ENCODE measurements at regions not wholly inside any gene's neighbourhood (a gene's known extent, or its start where the extent isn't known, plus 50 kb on each side); places are given as distances from the start of the nearest gene placed in this dataset.
"Not testable (repeated sequence)": the region's sequence is repeated elsewhere in the genome, so short reads cannot be mapped to it uniquely, and the experiment has no call there.

DNA sequence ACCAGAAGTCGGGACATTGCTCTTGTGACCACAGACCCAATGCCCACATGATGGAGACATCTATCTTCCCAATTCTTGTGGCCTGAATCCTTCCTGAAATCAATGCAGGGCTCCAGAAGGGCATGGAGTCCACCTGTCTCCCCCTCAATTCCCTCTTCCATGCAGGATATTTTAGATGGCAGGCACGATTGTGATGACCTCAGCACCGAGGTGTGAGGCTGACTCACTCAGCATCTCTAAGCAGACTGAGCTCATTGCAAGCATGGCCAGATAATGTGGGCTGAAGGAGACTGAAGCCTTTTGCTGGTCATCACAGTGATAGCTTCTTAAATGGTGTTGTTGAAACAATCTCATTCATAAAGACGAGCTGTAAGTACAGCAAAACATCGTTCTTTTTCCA, 374.9 kb upstream of the PODXL start:
- Histone ChIP-seq H3K27ac (no peak overlapping the region), H3K9me3 (no peaks in the 10 kb centered on the region), H3K4me3 (no peak overlapping the region), H3K27me3 (no peaks in the 10 kb centered on the region), H3K36me3 (no peaks in the 10 kb centered on the region), H3K4me1 (no peaks in the 10 kb centered on the region)
- DNase-seq (ENCODE audit: extremely low spot score in 2 of 2) = no peak
- intact Hi-C loops (cut with DNase I) = no loop called here
- TF ChIP-seq POLR2A (IDR thresholded peaks at IDR 0.05) (no peak), POLR2AphosphoS5 (IDR thresholded peaks at IDR 0.05; ENCODE audit: insufficient read depth in 1 of 2, low read depth in 1 of 2) (no peak)
- TF ChIP-seq, protein P1, sequence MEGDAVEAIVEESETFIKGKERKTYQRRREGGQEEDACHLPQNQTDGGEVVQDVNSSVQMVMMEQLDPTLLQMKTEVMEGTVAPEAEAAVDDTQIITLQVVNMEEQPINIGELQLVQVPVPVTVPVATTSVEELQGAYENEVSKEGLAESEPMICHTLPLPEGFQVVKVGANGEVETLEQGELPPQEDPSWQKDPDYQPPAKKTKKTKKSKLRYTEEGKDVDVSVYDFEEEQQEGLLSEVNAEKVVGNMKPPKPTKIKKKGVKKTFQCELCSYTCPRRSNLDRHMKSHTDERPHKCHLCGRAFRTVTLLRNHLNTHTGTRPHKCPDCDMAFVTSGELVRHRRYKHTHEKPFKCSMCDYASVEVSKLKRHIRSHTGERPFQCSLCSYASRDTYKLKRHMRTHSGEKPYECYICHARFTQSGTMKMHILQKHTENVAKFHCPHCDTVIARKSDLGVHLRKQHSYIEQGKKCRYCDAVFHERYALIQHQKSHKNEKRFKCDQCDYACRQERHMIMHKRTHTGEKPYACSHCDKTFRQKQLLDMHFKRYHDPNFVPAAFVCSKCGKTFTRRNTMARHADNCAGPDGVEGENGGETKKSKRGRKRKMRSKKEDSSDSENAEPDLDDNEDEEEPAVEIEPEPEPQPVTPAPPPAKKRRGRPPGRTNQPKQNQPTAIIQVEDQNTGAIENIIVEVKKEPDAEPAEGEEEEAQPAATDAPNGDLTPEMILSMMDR (IDR thresholded peaks at IDR 0.05) = no peak

DNA sequence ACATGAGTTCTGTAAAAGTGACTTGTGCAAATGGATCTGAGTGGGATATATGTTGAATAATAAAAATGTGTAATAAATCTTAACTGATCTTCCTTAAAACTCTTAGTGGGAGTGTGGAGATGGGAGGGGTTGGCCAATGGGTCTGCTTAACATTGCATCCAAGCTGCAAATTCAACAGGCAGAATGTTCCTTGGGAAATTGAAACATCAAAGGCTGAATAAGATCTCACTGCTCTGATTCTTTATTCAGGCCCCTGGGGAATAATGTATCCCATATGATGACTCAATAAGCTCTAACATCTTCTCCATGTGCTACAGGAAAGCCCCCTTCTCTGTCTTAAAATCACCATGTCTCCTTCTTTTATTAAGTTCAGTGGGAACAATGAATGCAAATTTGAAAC, 373.2 kb upstream of the PODXL start:
- no peak overlapping the region for H3K4me3 ChIP-seq
- no peaks in the 10 kb centered on the region for H3K36me3 ChIP-seq
- TF ChIP-seq POLR2AphosphoS5 (IDR thresholded peaks at IDR 0.05; ENCODE audit: insufficient read depth in 1 of 2, low read depth in 1 of 2) (no peak), POLR2A (IDR thresholded peaks at IDR 0.05) (no peak)
- TF ChIP-seq, protein P1 (IDR thresholded peaks at IDR 0.05) = no peak
- H3K27ac ChIP-seq = no peak overlapping the region
- no peaks in the 10 kb centered on the region for H3K27me3 ChIP-seq
- no peaks in the 10 kb centered on the region for H3K9me3 ChIP-seq
- no peak for DNase-seq (ENCODE audit: extremely low spot score in 2 of 2)
- H3K4me1 ChIP-seq = no peaks in the 10 kb centered on the region
- intact Hi-C loops (cut with DNase I) = no loop called here

DNA sequence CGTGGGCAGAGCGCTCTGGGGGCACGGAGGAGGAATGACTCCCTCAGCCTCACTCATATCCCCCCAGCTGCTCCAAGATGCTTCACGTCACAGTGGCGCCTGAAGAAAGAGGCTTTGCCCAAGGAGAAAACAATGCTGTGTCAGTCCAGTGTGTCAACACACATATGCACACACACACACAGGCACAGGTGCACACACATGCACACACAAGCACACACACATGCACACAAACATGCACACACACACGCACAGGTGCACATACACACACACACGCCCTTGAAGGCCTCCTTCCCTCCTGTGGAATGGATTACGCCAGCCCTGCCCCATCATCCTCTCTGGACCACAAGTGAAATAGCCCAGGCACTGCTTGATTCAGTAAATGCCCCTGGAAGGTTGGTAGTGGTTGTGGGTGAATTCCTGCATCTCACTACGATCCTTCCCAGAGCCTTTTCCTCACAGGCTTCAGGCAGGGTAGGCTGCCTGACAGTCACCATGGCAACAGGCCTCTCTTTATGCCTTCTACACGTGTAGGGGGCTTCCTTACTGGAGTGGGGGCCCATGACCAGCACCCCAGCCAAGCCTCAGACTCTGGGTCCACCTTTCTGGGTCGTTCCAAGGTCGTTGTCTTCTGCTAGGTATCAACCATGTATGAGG, 371.5 kb upstream of the PODXL start:
- TF ChIP-seq, protein P1 (IDR thresholded peaks at IDR 0.05) = no peak
- TF ChIP-seq POLR2A (IDR thresholded peaks at IDR 0.05) = no peak
- no peak for TF ChIP-seq POLR2AphosphoS5 (IDR thresholded peaks at IDR 0.05; ENCODE audit: insufficient read depth in 1 of 2, low read depth in 1 of 2)
- Histone ChIP-seq H3K27ac (no peak overlapping the region), H3K4me1 (no peaks in the 10 kb centered on the region), H3K4me3 (no peak overlapping the region), H3K27me3 (no peaks in the 10 kb centered on the region), H3K9me3 (no peaks in the 10 kb centered on the region), H3K36me3 (no peaks in the 10 kb centered on the region)
- DNase-seq (ENCODE audit: extremely low spot score in 2 of 2) = peak; percentile 40 to 82
- intact Hi-C loops (cut with DNase I) = no loop called here

DNA sequence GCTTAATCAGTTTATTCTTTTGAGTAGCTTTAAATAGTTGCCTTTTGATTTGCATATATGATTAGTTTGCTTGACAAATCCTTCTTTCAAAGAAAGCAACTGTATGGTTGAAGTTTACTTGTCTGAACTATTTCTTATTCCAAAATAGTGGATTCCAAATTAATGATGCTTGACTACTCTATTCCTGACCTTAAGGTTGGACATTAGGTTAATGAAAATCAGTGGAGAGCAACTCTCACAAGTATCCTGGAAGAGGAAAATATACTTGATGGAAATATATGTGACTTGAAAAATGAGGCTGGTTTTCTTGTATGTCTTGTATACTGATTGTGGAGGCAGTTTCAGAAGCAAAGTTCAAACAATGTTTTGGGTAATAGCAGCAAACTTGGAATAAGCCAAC, 369.2 kb upstream of the PODXL start:
- intact Hi-C loops (cut with DNase I) = no loop called here
- H3K36me3 ChIP-seq = no peaks in the 10 kb centered on the region
- no peaks in the 10 kb centered on the region for H3K9me3 ChIP-seq
- no peak for DNase-seq (ENCODE audit: extremely low spot score in 2 of 2)
- H3K27me3 ChIP-seq = no peaks in the 10 kb centered on the region
- TF ChIP-seq, protein P1 (IDR thresholded peaks at IDR 0.05) = no peak
- TF ChIP-seq POLR2AphosphoS5 (IDR thresholded peaks at IDR 0.05; ENCODE audit: insufficient read depth in 1 of 2, low read depth in 1 of 2) (no peak), POLR2A (IDR thresholded peaks at IDR 0.05) (no peak)
- H3K27ac ChIP-seq = no peak overlapping the region
- no peaks in the 10 kb centered on the region for H3K4me1 ChIP-seq
- H3K4me3 ChIP-seq = no peak overlapping the region

DNA sequence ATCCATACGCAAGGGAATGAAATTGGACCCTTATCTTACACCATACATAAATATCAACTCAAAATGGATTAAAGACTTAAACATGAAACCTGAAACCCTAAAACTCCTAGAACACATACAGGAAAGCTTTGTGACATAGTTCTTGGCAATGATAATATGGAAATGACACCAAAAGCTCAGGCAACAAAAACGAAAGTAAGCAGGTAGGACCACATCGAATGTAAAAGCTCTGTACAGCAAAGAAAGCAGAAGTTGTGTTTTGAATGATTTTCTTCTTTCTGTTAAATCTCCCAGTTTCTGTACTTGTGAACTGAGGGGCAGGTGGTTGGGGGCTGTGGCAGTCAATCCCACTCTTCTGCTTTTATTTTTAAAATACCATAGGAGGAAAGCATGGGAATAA, 368.4 kb upstream of the PODXL start:
- Histone ChIP-seq H3K36me3 (no peaks in the 10 kb centered on the region), H3K4me1 (no peaks in the 10 kb centered on the region), H3K27ac (no peak overlapping the region), H3K27me3 (no peaks in the 10 kb centered on the region), H3K4me3 (no peak overlapping the region), H3K9me3 (no peaks in the 10 kb centered on the region)
- DNase-seq (ENCODE audit: extremely low spot score in 2 of 2) = no peak
- TF ChIP-seq, protein P1 (IDR thresholded peaks at IDR 0.05) = no peak
- TF ChIP-seq POLR2AphosphoS5 (IDR thresholded peaks at IDR 0.05; ENCODE audit: insufficient read depth in 1 of 2, low read depth in 1 of 2) = no peak
- no peak for TF ChIP-seq POLR2A (IDR thresholded peaks at IDR 0.05)
- intact Hi-C loops (cut with DNase I) = no loop called here

DNA sequence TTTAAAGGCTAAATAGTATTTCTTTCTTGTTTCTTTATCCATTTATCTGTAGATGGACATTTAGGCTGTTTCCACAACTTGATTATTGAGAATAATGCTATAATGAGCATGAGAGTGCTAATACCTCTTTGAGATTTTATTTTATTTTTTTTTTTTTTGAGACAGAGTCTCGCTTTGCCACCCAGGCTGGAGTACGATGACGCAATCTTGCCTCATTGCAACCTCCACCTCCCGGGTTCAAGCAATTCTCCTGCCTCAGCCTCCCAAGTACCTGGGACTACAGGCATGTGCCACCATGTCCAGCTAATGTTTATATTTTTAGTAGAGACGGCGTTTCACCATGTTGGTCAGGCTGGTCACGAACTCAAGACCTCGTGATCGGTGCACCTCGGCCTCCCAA, 366.5 kb upstream of the PODXL start:
- H3K9me3 ChIP-seq; H3K27me3 ChIP-seq; H3K4me1 ChIP-seq; H3K27ac ChIP-seq; H3K36me3 ChIP-seq; DNase-seq (ENCODE audit: extremely low spot score in 2 of 2); H3K4me3 ChIP-seq; intact Hi-C loops (cut with DNase I): not testable (repeated sequence)

Data from vagina (tissue), 2 donors.